ENCODE measurements at regions not wholly inside any gene's neighbourhood (a gene's known extent, or its start where the extent isn't known, plus 50 kb on each side); places are given as distances from the start of the nearest gene placed in this dataset.

GRCh38 chr19:30144802-30145201 lies 202.8 kb downstream of the URI1 start:
- WGBS, 3 donors, result 82 to 87% (median 86%) methylated on average over 19 of the region's 19 CpGs
- no peak for FAIRE-seq
- Histone ChIP-seq H3K4me1 (ENCODE audit: control insufficient read depth in 3 of 3, insufficient read depth in 2 of 3, low read depth in 1 of 3, low read length in 2 of 3) (no peaks in the 10 kb centered on the region), H3K27ac (ENCODE audit: low read depth in 1 of 3, low read length in 2 of 3) (no peak overlapping the region), H3K4me3 (ENCODE audit: low read depth in 1 of 3, low read length in 3 of 3) (no peak overlapping the region), H3K9me3 (ENCODE audit: control insufficient read depth in 2 of 2, insufficient read depth in 1 of 2, low read depth in 1 of 2, low read length in 1 of 2) (no peaks in the 10 kb centered on the region), H3K36me3 (ENCODE audit: control insufficient read depth in 3 of 3, insufficient read depth in 2 of 3, low read depth in 1 of 3, low read length in 3 of 3) (no peaks in the 10 kb centered on the region), H3K27me3 (ENCODE audit: control insufficient read depth in 3 of 3, insufficient read depth in 3 of 3, low read length in 3 of 3) (no peaks in the 10 kb centered on the region)
- no peak for DNase-seq

DNA sequence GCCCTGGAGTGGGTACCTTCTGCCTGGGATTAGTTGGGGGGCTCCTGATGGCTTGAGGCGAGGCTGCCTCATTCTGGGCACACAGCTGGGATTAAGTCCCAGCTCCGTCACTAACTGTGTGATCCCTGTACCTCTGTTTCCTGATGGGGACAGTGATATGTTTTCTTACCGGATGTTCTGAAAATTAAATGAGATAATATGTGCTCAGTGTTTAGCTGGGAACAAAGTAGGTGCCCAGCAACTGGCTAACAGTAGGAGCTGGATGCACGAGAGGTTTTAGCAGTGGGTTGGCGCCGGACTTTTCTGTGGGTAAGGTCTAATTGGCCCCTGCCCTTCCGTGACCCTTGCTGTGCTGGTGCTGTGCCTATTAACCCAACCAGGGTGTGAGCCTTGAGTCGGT lies 203.4 kb downstream of the URI1 start:
- DNase-seq, result no peak
- no peaks in the 10 kb centered on the region for H3K9me3 ChIP-seq (ENCODE audit: control insufficient read depth in 2 of 2, insufficient read depth in 1 of 2, low read depth in 1 of 2, low read length in 1 of 2)
- no peaks in the 10 kb centered on the region for H3K36me3 ChIP-seq (ENCODE audit: control insufficient read depth in 3 of 3, insufficient read depth in 2 of 3, low read depth in 1 of 3, low read length in 3 of 3)
- no peak for FAIRE-seq
- no peaks in the 10 kb centered on the region for H3K4me1 ChIP-seq (ENCODE audit: control insufficient read depth in 3 of 3, insufficient read depth in 2 of 3, low read depth in 1 of 3, low read length in 2 of 3)
- H3K27me3 ChIP-seq (ENCODE audit: control insufficient read depth in 3 of 3, insufficient read depth in 3 of 3, low read length in 3 of 3), result no peaks in the 10 kb centered on the region
- no peak overlapping the region for H3K4me3 ChIP-seq (ENCODE audit: low read depth in 1 of 3, low read length in 3 of 3)
- WGBS, 3 donors, result 81 to 86% (median 85%) methylated on average over 8 of the region's 8 CpGs
- H3K27ac ChIP-seq (ENCODE audit: low read depth in 1 of 3, low read length in 2 of 3), result no peak overlapping the region

- Histone ChIP-seq H3K9me3 (ENCODE audit: control insufficient read depth in 2 of 2, insufficient read depth in 1 of 2, low read depth in 1 of 2, low read length in 1 of 2) (no peaks in the 10 kb centered on the region), H3K27me3 (ENCODE audit: control insufficient read depth in 3 of 3, insufficient read depth in 3 of 3, low read length in 3 of 3) (no peaks in the 10 kb centered on the region), H3K4me1 (ENCODE audit: control insufficient read depth in 3 of 3, insufficient read depth in 2 of 3, low read depth in 1 of 3, low read length in 2 of 3) (no peaks in the 10 kb centered on the region), H3K4me3 (ENCODE audit: low read depth in 1 of 3, low read length in 3 of 3) (no peak overlapping the region), H3K36me3 (ENCODE audit: control insufficient read depth in 3 of 3, insufficient read depth in 2 of 3, low read depth in 1 of 3, low read length in 3 of 3) (no peaks in the 10 kb centered on the region), H3K27ac (ENCODE audit: low read depth in 1 of 3, low read length in 2 of 3) (no peak overlapping the region)
- FAIRE-seq (no peak), DNase-seq (no peak)
- 73 to 84% (median 79%) methylated on average over 14 of the region's 14 CpGs for WGBS, 3 donors
Observed at GRCh38 chr19:30146346-30146745, 204.3 kb downstream of the URI1 start.

DNA sequence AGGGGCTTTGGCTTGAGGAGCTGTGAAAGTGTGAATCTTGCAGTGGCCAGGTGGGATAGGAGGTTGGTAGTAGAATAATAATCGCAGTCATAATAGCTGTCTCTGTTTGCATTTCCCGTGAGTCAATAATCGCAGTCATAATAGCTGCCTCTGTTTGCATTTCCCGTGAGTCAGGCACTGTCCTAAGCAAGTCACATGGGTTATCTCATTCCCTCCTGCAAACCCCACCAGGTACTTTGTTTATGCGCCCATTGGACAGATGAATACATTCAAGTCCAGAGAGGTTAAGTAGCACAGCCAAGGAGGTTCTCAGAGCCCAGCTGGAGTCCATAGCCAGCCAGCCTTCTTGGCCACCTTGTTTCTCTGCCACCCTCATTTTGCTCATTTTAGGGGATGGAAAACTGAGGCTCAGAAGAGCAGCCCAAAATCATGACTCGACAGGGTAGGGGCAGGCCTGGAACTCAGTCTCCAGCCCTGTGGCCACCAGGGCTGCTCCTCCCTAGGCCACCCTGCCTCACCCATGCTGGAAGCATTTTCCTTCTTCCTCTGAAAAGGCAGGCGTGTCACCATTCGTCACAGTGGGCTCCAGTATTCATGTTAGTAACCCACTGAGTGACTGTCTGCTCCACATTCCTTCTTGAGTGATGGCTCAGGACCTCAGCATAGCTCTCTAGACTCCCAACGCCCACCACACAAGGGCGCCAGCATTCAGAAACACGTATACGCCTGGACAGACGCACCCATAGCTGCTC lies 206.2 kb downstream of the URI1 start:
- 64 to 85% (median 78%) methylated on average over 12 to 13 of the region's 13 CpGs for WGBS, 3 donors
- Histone ChIP-seq H3K27me3 (ENCODE audit: control insufficient read depth in 3 of 3, insufficient read depth in 3 of 3, low read length in 3 of 3) (no peaks in the 10 kb centered on the region), H3K9me3 (ENCODE audit: control insufficient read depth in 2 of 2, insufficient read depth in 1 of 2, low read depth in 1 of 2, low read length in 1 of 2) (no peaks in the 10 kb centered on the region), H3K27ac (ENCODE audit: low read depth in 1 of 3, low read length in 2 of 3) (no peak overlapping the region), H3K4me1 (ENCODE audit: control insufficient read depth in 3 of 3, insufficient read depth in 2 of 3, low read depth in 1 of 3, low read length in 2 of 3) (no peaks in the 10 kb centered on the region), H3K4me3 (ENCODE audit: low read depth in 1 of 3, low read length in 3 of 3) (no peak overlapping the region), H3K36me3 (ENCODE audit: control insufficient read depth in 3 of 3, insufficient read depth in 2 of 3, low read depth in 1 of 3, low read length in 3 of 3) (no peaks in the 10 kb centered on the region)
- DNase-seq, result peak; percentile 27 to 29
- no peak for FAIRE-seq

DNA sequence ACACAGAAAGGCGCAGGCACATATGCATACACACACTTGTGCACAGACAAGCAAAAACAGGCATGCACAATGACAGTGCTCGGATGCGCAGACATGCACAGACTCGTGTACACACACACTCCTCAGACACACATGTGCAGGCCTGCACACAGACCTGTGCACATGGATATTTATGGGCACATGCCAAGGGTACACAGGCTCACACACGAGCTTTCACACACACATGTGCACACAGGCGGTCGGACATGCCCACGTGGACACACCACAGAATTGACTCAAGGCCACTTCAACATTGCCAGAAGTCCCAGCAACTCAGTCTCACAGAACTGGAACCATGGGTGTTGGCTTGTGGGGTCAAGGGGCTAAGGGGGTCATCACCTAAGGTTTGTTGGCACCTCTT lies 206.8 kb downstream of the URI1 start:
- Histone ChIP-seq H3K4me3 (ENCODE audit: low read depth in 1 of 3, low read length in 3 of 3) (no peak overlapping the region), H3K36me3 (ENCODE audit: control insufficient read depth in 3 of 3, insufficient read depth in 2 of 3, low read depth in 1 of 3, low read length in 3 of 3) (no peaks in the 10 kb centered on the region), H3K9me3 (ENCODE audit: control insufficient read depth in 2 of 2, insufficient read depth in 1 of 2, low read depth in 1 of 2, low read length in 1 of 2) (no peaks in the 10 kb centered on the region), H3K4me1 (ENCODE audit: control insufficient read depth in 3 of 3, insufficient read depth in 2 of 3, low read depth in 1 of 3, low read length in 2 of 3) (no peaks in the 10 kb centered on the region), H3K27ac (ENCODE audit: low read depth in 1 of 3, low read length in 2 of 3) (no peak overlapping the region), H3K27me3 (ENCODE audit: control insufficient read depth in 3 of 3, insufficient read depth in 3 of 3, low read length in 3 of 3) (no peaks in the 10 kb centered on the region)
- FAIRE-seq (no peak), DNase-seq (no peak)
- WGBS, 3 donors, result 77 to 84% (median 78%) methylated on average over 8 of the region's 8 CpGs

GRCh38 chr19:30149300-30149699 lies 207.3 kb downstream of the URI1 start:
- Histone ChIP-seq H3K4me1 (ENCODE audit: control insufficient read depth in 3 of 3, insufficient read depth in 2 of 3, low read depth in 1 of 3, low read length in 2 of 3) (no peaks in the 10 kb centered on the region), H3K4me3 (ENCODE audit: low read depth in 1 of 3, low read length in 3 of 3) (no peak overlapping the region), H3K27ac (ENCODE audit: low read depth in 1 of 3, low read length in 2 of 3) (no peak overlapping the region), H3K9me3 (ENCODE audit: control insufficient read depth in 2 of 2, insufficient read depth in 1 of 2, low read depth in 1 of 2, low read length in 1 of 2) (no peaks in the 10 kb centered on the region), H3K36me3 (ENCODE audit: control insufficient read depth in 3 of 3, insufficient read depth in 2 of 3, low read depth in 1 of 3, low read length in 3 of 3) (no peaks in the 10 kb centered on the region), H3K27me3 (ENCODE audit: control insufficient read depth in 3 of 3, insufficient read depth in 3 of 3, low read length in 3 of 3) (no peaks in the 10 kb centered on the region)
- DNase-seq (no peak), FAIRE-seq (no peak)
- 74 to 81% (median 76%) methylated on average over 6 of the region's 6 CpGs for WGBS, 3 donors

GRCh38 chr19:30150626-30151025 lies 208.6 kb downstream of the URI1 start:
- DNase-seq, result no peak
- Histone ChIP-seq H3K27me3 (ENCODE audit: control insufficient read depth in 3 of 3, insufficient read depth in 3 of 3, low read length in 3 of 3) (no peaks in the 10 kb centered on the region), H3K4me3 (ENCODE audit: low read depth in 1 of 3, low read length in 3 of 3) (no peak overlapping the region), H3K4me1 (ENCODE audit: control insufficient read depth in 3 of 3, insufficient read depth in 2 of 3, low read depth in 1 of 3, low read length in 2 of 3) (no peaks in the 10 kb centered on the region), H3K36me3 (ENCODE audit: control insufficient read depth in 3 of 3, insufficient read depth in 2 of 3, low read depth in 1 of 3, low read length in 3 of 3) (no peaks in the 10 kb centered on the region), H3K9me3 (ENCODE audit: control insufficient read depth in 2 of 2, insufficient read depth in 1 of 2, low read depth in 1 of 2, low read length in 1 of 2) (no peaks in the 10 kb centered on the region), H3K27ac (ENCODE audit: low read depth in 1 of 3, low read length in 2 of 3) (no peak overlapping the region)
- FAIRE-seq, result no peak
- WGBS, 3 donors, result 50 to 63% (median 56%) methylated on average over 8 of the region's 8 CpGs

DNA sequence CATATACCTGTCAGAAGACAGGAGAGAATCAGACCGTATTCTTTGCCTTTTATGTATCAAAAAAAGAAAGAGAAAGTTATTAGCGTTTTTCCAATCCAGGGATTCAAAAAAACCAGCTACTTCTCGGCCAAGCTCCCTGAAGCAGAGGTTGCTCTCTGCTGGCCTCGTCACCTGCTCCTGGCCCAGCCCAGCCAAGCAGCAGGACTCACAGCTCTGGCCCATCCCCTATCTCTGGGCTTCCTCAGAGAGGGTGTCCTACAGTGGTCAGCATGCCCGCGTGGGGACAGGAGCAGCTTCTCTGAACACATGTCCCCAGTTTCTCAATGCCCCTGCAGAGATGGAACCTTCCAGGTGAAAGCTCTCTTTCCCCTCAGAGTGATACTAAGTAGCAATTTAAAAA lies 209.0 kb downstream of the URI1 start:
- no peak for FAIRE-seq
- Histone ChIP-seq H3K4me3 (ENCODE audit: low read depth in 1 of 3, low read length in 3 of 3) (no peak overlapping the region), H3K27me3 (ENCODE audit: control insufficient read depth in 3 of 3, insufficient read depth in 3 of 3, low read length in 3 of 3) (no peaks in the 10 kb centered on the region), H3K27ac (ENCODE audit: low read depth in 1 of 3, low read length in 2 of 3) (no peak overlapping the region), H3K9me3 (ENCODE audit: control insufficient read depth in 2 of 2, insufficient read depth in 1 of 2, low read depth in 1 of 2, low read length in 1 of 2) (no peaks in the 10 kb centered on the region), H3K4me1 (ENCODE audit: control insufficient read depth in 3 of 3, insufficient read depth in 2 of 3, low read depth in 1 of 3, low read length in 2 of 3) (no peaks in the 10 kb centered on the region), H3K36me3 (ENCODE audit: control insufficient read depth in 3 of 3, insufficient read depth in 2 of 3, low read depth in 1 of 3, low read length in 3 of 3) (no peaks in the 10 kb centered on the region)
- no peak for DNase-seq
- WGBS, 3 donors, result 39 to 62% (median 60%) methylated on average over 6 of the region's 6 CpGs

Data from small intestine (tissue), 7 donors.